Gastroesophageal sphincter (tissue), 3 donors: ENCODE measurements at regions not wholly inside any gene's neighbourhood (a gene's known extent, or its start where the extent isn't known, plus 50 kb on each side); places are given as distances from the start of the nearest gene placed in this dataset.

ENCODE experiments used
- EP300 ChIP-seq: sonication (generic); formaldehyde crosslinking; IDR thresholded peaks from one replicate; pipeline ENCODE4 v1.6.1; 2017; ENCODE audit warnings: antibody characterized with exemption, mild to moderate bottlenecking
- POLR2AphosphoS5 ChIP-seq: sonication (generic); formaldehyde crosslinking; IDR thresholded peaks from one replicate; pipeline ENCODE4 v1.6.1; 2017; ENCODE audit warnings: antibody characterized with exemption
- TF ChIP-seq, protein P1 (sequence below), 4 experiments: fragments of 200-600 bp in 2 of 4; fragments of 450-650 bp in 2 of 4; sonication (generic) in 1 of 4; IDR thresholded peaks; one replicate each; pipeline ENCODE4 v1.5.1; 2017 to 2019; ENCODE audit warnings: antibody characterized with exemption in 4 of 4, mild to moderate bottlenecking in 2 of 4, moderate library complexity in 2 of 4

DNA sequence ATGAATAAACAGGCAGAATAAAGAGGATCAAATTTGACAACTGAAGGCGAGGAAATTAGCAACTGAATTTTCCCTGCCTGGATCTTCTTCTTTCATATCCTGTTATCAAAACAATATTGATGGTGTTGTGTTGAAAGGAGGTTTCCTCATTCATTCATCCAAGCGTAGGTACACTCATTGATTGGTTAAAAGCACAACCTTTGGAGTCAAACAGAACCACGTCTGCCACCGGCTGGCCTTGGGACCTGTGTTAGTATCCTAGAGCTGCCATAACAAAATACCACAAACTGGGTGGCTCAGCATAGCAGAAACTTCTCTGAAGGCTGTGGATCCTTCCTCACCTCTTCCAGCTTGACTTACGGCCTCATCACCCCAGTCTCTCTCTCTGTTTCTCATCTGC is 268.6 kb upstream of the PWP1 start:
- TF ChIP-seq, protein P1, sequence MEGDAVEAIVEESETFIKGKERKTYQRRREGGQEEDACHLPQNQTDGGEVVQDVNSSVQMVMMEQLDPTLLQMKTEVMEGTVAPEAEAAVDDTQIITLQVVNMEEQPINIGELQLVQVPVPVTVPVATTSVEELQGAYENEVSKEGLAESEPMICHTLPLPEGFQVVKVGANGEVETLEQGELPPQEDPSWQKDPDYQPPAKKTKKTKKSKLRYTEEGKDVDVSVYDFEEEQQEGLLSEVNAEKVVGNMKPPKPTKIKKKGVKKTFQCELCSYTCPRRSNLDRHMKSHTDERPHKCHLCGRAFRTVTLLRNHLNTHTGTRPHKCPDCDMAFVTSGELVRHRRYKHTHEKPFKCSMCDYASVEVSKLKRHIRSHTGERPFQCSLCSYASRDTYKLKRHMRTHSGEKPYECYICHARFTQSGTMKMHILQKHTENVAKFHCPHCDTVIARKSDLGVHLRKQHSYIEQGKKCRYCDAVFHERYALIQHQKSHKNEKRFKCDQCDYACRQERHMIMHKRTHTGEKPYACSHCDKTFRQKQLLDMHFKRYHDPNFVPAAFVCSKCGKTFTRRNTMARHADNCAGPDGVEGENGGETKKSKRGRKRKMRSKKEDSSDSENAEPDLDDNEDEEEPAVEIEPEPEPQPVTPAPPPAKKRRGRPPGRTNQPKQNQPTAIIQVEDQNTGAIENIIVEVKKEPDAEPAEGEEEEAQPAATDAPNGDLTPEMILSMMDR (IDR thresholded peaks at IDR 0.05) = no peak
- TF ChIP-seq EP300 (no peak), POLR2AphosphoS5 (no peak)
